ENCODE measurements at regions not wholly inside any gene's neighbourhood (a gene's known extent, or its start where the extent isn't known, plus 50 kb on each side); places are given as distances from the start of the nearest gene placed in this dataset.
"Not testable (repeated sequence)": the region's sequence is repeated elsewhere in the genome, so short reads cannot be mapped to it uniquely, and the experiment has no call there.

DNA sequence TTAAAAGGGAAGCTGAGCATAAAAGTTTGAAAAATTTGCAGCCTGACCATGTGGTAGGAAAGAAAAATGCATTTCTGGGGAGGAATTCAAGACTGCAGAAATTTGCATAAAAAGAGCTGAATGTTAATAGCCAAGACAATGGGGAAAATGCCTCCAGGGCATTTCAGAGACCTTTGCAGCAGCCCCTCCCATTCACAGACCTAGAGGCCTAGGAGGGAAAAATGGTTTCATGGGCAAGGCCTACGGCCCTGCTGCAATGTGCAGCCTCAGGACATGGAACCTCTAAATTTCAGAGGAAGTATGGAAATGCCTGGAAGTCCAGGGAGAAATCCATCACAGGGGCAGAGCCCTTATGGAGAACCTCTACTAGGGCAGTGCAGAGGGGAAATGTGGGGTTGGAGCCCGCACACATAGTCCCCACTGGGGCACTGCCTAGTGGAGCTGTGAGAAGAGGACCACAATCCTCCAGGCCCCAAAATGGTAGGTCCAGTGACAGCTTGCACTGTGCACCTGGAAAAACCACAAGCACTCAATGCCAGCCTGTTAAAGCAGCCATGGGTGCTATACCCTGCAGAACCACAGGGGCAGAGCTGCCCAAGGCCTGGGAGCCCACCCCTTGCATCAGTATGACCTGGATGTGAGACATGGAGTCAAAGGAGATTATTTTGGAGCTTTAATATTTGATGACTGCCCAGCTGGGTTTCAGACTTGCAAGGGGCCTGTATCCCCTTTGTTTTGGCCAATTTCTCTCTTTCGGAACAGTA, 243.8 kb downstream of the DNAJB9 start:
- no peak for DNase-seq (ENCODE audit: low spot score)

DNA sequence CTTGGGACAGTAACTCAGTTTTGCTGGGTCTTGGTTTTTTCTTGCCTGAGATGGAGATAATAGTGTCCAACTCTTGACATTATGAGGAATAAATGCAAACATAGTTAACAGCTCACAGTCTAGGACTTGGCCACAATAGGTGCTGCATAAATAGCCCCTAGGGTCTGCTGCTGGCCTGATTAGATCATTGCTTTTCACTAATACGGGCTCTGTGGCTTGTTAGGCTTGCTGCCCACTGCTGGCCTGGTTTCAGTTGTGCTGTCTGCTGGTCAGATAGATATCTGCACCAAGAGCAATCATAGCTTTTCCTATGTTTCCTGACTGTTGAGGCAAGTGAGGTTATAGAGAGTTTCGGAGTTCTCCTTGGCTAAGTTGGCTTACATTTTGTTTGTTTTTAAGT, 246.1 kb downstream of the DNAJB9 start:
- no peak for DNase-seq (ENCODE audit: low spot score)

DNA sequence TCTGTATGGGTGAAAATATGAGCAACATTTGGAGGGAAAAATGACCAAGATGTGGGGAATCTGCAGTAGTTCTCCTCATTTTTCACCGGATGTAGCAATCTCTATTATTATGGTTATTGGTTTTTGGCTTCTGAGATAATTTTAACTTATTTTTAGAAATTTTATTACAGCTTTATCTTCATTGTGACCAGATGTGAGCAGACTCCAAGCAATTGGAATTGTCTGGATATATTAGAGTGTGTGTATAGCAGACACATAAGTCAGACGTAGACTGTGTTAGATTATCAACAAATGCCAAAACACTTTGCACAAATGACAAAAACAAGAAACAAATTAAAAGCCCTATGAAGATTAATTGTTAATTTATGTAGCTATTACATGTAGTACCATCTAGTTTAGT, 249.1 kb downstream of the DNAJB9 start:
- no peak for DNase-seq (ENCODE audit: low spot score)

DNA sequence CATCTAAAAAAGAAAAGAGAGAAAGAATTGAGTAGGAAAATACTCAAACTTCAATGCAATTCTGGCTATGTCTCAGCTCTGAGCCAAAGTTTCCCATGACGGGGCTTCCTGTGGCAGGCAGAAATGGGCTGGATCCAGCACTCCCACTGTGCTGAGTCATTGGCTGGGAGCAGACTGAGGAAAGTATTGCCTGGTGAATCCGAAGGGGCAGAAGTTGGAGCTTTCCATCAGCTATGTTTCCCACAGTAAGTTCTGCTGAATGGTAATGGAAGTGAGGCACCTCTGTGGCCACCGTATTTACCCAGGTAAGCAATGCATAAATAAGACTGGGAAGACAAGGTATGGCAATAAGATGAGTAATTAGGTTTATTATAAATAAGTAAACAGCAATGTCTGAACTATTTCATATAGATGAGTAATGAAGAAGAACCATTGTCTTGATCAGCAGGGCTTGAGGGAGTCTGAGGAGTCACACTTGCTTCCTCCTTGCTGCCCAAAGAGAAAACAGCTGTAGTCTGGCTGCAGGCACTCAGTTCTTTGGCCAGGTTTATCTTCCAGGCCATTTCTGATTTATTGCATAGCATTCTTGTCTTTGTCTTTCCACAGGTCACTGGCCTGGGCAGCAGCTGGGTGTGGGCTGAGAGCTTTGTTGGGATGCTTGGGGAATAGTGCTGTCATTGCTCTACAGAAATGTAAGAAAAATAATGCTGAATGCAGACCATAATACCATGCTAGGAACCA, 255.3 kb downstream of the DNAJB9 start:
- peak; percentile 37 for DNase-seq (ENCODE audit: low spot score)

DNA sequence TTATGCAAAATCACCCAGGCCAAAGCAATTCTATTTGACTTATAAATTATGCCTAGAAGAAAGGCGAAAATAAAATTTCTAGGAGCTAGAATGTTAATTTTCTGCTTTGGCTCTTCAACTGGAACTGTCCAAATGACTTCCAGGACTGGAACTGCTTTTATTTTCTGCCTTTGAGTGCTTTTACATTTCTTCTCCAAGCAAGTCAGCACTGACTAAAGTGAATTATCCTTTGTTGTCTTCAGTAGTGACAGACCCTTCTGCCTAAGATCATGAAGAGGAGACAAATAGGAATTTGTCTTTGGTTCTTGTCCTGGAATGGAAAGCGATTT, 255.9 kb downstream of the DNAJB9 start:
- DNase-seq (ENCODE audit: low spot score) = no peak

DNA sequence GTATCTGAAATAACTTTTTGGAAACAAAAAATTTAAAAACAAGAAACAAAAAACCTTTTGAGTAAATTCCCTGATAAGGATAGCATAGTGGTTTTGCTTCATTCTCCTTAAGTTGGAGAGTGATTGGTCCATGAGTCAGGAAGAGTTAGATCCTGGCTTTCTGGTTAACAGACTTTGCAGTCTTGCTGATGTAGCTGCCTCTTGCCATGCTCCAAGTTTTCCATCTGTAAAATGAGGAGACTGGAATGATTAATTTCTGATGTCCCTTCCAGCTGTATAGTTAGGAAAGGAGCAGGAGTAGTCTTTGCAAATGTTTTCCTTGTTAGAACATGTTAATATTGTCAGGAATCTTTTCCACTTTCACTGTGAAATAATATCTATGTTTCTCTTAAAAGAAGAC, 266.6 kb downstream of the DNAJB9 start:
- no peak for DNase-seq (ENCODE audit: low spot score)

DNA sequence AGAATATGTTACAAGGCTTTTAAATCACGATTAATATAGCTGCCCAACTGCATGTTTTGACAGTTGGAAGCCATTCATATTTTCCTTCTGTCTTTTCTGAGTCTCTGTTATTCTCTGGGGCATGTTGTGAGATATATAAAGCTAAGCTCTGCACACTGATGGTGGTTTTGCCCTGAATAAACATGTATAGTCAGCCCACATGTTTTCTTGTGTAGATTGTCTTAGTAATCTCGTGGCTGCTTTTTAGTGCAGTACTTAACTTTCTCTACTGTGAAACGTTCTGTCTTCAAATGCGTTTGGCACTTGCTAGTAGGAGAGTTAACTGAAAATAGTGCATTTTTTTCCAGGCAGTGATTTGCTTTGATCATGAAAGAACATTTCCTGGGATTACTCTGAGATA, 268.5 kb downstream of the DNAJB9 start:
- no peak for DNase-seq (ENCODE audit: low spot score)

DNA sequence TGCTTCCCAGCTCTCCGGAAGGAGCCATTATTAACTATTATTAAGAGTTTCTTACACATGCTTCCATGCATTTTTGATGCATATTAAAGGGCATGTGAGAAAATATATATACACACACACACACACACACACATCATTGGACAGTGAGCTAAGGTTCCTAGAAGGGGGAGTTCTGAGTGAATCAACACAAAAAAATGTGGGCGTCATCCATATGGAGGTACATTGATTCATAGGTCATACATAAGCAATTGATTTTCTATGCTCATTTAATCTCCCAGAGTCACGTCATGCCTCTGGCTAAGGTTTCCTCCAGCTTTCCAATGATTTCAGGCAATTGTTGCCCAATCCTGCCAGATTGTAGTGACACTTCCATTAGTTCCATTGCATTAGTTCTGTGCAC, 269.4 kb downstream of the DNAJB9 start:
- DNase-seq (ENCODE audit: low spot score) = no peak

DNA sequence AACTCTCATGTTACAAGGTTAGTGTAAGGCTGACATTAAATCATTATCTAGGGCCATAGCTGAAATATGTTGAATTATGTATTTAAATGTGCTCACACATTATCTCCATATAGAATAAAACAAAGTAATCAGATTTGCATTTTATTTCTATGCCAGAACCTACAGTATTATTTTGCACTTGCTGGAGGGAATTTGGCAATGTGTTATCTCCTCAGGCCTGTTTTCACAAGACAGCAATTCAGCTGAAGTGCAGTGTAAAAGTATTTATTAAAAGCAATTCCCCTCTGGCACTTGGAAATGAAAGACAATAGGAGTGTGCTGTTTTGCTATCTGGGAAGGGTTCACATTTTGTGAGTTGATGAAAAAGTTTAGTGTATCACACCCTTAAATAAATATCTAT, 276.3 kb downstream of the DNAJB9 start:
- DNase-seq (ENCODE audit: low spot score) = no peak

DNA sequence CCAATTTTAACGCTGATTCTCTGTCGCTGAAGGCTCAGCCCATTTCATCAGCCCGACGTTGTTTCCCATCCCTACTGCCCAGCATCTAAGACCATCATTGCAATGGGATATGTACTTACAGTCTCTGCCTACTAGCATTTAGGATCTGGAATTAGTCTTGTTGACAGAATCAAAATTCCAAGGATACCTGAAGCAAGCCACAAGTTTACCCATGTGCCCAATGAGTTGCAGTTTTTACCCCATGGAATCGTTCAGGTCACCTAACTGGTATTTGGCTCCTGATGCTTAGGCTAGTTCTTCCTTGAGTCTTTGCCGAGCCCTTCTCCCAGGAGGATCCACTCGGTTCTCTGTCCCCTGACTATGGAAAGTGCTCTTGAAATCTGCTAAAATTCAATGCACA, 276.8 kb downstream of the DNAJB9 start:
- no peak for DNase-seq (ENCODE audit: low spot score)

DNA sequence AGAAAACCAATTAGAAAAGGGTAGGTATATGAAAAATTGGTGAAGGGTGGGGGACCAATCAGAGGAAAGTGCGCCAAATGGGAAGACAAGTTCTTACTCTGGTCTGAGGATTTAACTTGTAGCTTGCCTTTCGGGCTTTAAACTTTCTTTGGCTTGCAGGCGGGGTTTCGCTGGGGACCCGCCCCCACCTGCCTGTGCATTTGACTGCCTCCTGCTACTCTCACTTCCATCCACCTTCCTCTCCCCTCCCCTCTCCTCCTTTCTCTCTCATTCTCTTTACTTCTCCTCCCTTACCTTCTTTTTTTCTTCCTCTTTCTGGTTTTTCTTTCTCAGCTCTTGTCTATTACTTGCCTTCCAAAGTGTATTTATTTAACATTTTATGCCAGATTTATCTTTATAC, 278.8 kb downstream of the DNAJB9 start:
- DNase-seq (ENCODE audit: low spot score) = no peak

DNA sequence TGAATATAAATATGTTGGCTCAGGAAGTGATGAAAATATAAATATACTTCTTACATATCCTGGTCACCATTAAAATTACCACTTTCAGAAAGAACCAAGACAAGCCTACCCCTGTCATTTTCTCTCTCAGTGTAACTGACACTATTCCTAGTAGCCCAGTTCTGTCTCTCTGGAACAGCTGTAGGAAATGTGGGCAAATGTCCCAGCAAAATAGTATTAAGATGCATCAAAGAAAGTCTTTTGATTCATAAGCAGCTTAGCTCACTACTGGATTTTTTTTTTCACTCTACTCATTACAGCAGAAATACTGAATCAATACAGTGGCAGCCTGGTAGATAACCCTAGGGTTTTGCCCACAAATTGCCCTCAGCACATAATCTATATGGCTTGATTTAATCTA, 290.9 kb downstream of the DNAJB9 start:
- DNase-seq (ENCODE audit: low spot score) = no peak

DNA sequence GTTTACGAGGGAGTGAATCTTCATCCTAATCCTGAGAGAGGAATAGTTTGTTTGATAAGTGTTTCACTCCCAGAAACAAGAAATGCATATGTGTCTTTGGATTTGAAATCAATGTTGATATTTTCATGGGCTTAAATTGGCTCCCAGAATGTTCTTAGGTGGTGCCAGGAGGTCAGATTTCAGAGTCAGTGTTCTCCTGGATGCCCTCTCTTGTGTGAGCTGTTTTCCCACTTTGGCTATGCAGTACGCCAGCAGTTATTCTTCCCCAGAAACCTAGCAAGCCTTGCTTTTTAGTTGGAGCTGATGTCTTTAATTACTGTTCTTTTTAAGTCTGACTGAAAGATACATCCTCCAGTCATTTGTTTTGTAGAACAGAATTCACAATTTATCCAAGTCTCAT, 291.4 kb downstream of the DNAJB9 start:
- DNase-seq (ENCODE audit: low spot score) = no peak

DNA sequence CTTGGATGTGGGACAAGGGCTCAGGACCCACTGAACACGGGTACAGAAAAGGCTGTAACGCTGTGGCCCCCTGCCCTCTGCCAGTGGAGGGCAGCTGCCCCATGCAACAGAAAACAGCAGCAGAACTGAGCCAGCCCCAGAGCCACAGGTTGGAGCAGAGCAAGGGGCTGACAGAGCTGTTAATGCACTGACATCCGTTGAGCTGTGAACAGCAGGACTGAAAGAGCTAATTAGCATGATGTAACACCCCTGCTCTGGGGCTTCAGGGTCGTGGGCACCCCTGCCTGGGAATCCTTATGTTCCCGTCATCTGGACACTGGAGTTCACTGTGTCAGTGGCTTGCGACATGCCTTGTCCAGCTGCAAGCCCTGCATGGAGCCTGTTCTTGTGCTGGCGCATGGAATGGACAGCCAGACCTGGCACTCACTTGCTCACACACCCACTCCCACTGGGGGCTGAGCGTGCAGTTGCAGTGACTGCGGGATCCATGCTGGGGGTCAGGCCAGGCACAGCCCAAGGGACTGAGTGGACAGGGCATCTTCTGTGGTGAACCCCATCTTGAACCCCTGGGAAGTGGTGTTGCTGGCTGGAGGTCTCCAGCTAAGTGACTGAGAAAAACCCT, 293.7 kb downstream of the DNAJB9 start:
- no peak for DNase-seq (ENCODE audit: low spot score)

DNA sequence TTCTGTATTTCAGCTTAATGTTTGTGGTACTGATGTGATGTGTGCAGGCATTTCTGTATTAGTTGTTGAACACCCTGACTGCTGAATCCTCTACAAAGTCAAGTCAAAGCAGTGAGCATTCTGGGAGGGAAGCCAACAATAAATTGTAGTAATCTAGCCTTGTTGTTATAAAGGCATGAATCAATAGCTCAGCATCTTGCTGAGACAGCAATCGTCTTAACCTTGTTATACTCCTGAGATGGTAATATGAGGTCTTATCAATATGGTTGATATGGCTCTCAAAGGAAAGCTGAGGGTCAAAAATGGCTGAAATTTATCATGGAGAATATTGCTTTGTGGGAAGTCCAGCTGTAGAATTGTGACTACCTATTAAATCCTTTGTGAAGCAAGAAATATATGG, 299.4 kb downstream of the DNAJB9 start:
- DNase-seq (ENCODE audit: low spot score) = no peak

DNA sequence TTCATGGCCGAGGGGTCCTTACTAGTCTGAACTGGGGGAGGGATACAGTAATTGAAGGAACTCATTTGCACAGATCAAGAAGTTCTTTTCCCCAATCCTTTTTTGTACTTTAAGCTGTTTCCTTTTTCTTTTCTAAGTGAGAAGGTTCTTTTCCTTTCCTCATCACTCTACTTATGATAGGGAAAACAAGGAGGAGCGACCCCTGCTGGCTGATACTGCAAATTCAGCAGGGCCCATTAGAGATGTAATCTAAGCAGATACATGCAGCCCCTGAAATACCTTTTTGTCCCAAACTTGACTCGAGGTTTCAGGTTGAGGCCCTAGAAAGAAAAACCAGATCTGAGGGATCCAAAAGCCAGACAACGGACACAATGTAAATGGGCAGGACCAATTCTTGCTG, 305.5 kb downstream of the DNAJB9 start:
- DNase-seq (ENCODE audit: low spot score) = no peak

DNA sequence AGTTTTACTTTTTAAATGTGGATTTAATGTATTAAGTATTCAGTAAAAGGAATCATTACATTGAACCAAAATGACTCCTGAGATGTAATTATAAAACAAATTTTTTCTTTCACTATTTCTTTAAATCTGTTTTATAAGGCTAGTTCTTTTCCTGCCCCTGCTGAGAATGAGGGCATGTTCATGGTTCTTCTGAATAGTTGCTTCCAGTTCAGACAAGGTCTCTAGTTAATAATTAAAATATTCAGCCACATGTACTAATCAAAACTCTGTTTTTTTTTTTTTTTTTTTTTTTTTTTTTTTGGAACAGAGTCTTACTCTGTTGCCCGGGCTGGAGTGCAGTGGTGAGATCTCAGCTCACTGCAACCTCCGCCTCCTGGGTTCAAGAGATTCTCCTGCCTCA, 321.2 kb downstream of the DNAJB9 start:
- no peak for DNase-seq (ENCODE audit: low spot score)

DNA sequence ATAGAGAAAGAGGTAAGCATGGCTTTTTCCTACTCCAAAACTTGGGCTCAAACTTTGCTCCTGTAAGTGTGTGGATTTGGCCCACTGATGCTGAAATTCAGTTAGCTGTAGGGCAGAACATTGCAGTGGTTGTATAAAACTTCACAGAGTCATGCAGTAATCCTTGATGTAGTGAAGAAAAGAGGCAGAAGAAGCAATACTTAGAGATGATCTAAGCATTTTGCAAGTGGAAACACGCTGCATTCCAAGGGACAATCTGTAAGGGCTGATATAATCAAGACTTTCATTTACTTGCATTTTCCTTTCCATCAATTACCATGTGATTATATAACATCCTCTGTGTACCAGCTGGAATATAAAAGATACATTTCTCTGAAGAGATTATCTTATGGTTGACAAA, 338.8 kb downstream of the DNAJB9 start:
- no peak for DNase-seq (ENCODE audit: low spot score)

DNA sequence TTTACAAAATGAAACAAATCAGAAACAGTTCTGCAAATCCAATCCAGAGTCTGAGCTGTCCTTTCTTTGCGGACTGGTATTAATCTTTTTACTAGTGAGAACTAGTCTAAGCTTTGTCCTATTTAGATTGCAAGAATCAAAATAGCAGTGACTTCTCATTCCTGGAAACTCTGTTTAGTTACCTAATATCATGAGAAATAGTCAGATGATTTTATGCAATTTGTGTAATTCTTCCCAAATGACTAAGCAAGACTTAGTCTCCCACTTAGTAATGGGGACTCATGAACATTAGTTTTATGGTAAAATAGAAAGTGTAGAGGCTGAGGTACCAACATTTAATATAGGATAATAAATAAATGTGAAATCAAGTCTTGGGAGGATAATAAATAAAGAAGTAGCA, 341.3 kb downstream of the DNAJB9 start:
- no peak for DNase-seq (ENCODE audit: low spot score)

DNA sequence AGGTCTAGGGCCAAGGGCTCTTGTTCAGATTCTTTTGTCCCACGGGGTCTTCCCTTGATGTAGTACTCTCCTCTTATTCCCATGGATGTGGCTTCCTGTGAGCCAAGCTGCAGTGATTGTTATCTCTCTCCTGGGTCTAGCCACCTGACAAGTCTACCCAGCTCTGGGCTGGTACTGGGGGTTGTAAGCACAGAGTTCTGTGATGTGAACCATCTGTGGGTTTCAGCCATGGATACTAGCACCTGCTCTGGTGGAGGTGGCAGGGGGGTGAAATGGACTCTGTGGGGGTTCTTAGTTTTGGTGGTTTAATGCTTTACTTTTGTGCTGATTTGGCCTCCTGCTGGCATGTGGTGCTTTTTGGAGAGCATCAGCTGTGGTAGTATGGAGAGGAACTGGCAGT, 350.8 kb downstream of the DNAJB9 start:
- no peak for DNase-seq (ENCODE audit: low spot score)

DNA sequence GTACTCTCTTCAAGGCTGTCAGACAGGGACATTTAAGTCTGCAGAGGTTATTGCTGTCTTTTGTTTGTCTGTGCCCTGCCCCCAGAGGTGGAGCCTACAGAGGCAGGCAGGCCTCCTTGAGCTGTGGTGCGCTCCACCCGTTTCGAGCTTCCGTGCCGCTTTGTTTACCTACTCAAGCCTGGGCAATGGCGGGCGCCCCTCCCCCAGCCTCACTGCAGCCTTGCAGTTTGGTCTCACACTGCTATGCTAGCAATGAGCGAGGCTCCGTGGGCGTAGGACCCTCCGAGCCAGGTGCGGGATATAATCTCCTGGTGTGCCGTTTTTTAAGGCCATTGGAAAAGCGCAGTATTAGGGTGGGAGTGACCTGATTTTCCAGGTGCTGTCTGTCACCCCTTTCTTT, 373.4 kb downstream of the DNAJB9 start:
- not testable (repeated sequence) for DNase-seq (ENCODE audit: low spot score)

DNA sequence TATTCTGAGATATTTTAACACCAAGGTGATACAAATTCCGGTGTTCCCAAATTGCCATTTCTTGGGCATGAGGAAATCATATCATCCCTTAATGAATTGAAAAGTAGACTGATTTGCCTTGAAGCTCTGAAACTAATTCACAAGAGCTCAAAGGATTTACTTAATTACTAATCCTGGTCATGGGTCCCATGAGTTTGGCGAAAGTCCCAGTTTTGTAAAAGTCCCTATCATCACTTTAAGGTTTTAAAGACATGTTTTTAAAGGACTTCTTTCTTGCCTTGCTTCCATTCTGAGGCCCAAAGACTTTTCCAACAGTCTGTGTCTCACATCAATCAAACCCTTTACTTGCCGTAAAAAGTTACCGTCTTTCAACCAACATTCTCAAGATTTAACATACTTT, 377.9 kb downstream of the DNAJB9 start:
- DNase-seq (ENCODE audit: low spot score) = no peak

DNA sequence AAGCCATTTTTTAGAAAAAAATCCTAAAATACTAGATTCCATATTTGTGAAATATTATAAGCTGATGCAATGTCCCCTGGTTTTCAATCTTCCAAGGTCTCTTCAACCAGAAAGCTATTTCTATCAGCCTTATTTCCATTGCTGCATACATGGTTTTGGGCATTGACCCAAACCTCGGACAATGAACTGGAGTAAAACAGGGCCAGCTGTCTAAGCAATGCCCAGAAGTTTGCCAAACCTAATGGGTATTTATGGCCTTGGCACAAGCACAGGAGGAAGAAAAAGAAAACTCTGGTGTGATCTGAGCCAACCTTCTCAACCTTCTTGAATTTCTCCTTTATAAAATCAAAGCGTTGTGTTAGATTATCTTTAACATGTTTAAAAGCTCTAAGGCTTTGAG, 402.3 kb downstream of the DNAJB9 start:
- DNase-seq (ENCODE audit: low spot score) = no peak

DNA sequence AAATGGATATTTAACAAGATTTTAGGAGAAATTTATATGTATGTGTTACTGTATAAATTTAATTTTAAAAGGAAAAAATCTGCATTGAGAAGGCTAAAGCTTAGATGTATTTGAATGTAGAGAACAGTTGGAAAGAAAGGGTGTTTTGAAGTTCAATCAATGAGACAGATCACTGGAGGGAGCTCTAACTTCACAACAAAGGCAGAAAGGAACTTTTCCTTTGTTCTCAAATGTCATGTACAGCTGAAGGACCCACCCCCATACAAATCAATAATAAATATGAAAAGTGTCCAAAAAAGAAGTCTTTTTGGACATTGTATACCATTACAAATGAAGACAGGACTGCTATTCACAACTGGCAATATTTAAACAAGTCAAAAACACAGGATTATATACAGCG, 403.4 kb downstream of the DNAJB9 start:
- no peak for DNase-seq (ENCODE audit: low spot score)

Measured in AG08395 (cell line).